ENCODE measurements at regions not wholly inside any gene's neighbourhood (a gene's known extent, or its start where the extent isn't known, plus 50 kb on each side); places are given as distances from the start of the nearest gene placed in this dataset.

- TF ChIP-seq CTCF (IDR thresholded peaks at IDR 0.05; ENCODE audit: low read length) = no peak
- TF ChIP-seq EZH2 (optimal IDR thresholded peaks at IDR 0.05; ENCODE audit: low read depth, low read length) = no peak
- no peak for TF ChIP-seq EZH2phosphoT487 (IDR thresholded peaks at IDR 0.05; ENCODE audit: low read length)
These were observed 1160.8 kb downstream of the REEP3 start for GRCh38 chr10:64682043-64682442.

All from MM.1S (cell line).